Lung (tissue), 11 donors: ENCODE measurements at regions not wholly inside any gene's neighbourhood (a gene's known extent, or its start where the extent isn't known, plus 50 kb on each side); places are given as distances from the start of the nearest gene placed in this dataset.

ENCODE experiments used
- ATAC-seq: fragments of 200-7000 bp; cut with Tn5 transposase; one replicate; pipeline ENCODE4 v1.9.1; 2020; ENCODE audit warnings: moderate number of reproducible peaks; ENCODE audit not compliant: insufficient read depth, low FRiP score
- DNase-seq, 3 donors: peaks; one replicate each; pipeline ENCODE4 v3.0.0-alpha.2; 2013 to 2017
- H3K27ac ChIP-seq, 2 donors: one replicate each; pipeline ENCODE4 v1.5.1; 2013; ENCODE audit warnings: mild to moderate bottlenecking in 2 of 2, moderate library complexity in 2 of 2, control low read depth in 1 of 2, inconsistent platforms in 1 of 2, low read depth in 1 of 2, low read length in 1 of 2
- H3K27me3 ChIP-seq, 3 donors: one replicate each; pipeline ENCODE4 v1.5.1; 2013; ENCODE audit warnings: low read length in 2 of 3; ENCODE audit not compliant: control insufficient read depth in 3 of 3, insufficient read depth in 3 of 3
- H3K36me3 ChIP-seq, 4 donors: one replicate each; pipeline ENCODE4 v1.5.1; 2013; ENCODE audit warnings: low read length in 4 of 4, mild to moderate bottlenecking in 1 of 4, moderate library complexity in 1 of 4; ENCODE audit not compliant: control insufficient read depth in 4 of 4, insufficient read depth in 4 of 4
- H3K4me1 ChIP-seq, 5 donors: one replicate each; pipeline ENCODE4 v1.5.1; 2013; ENCODE audit warnings: low read length in 5 of 5, mild to moderate bottlenecking in 2 of 5, moderate library complexity in 1 of 5; ENCODE audit not compliant: control insufficient read depth in 5 of 5, insufficient read depth in 5 of 5
- H3K4me3 ChIP-seq: one replicate; pipeline ENCODE4 v1.5.1; 2013; ENCODE audit warnings: mild to moderate bottlenecking, control low read depth, moderate library complexity
- H3K9ac ChIP-seq, 2 donors: one replicate each; pipeline ENCODE4 v1.5.1; 2013; ENCODE audit warnings: low read length in 2 of 2, control low read depth in 1 of 2; ENCODE audit not compliant: insufficient read depth in 1 of 2
- H3K9me3 ChIP-seq, 4 donors: one replicate each; pipeline ENCODE4 v1.5.1; 2013; ENCODE audit warnings: low read length in 3 of 4, mild to moderate bottlenecking in 1 of 4, moderate library complexity in 1 of 4; ENCODE audit not compliant: control insufficient read depth in 4 of 4, insufficient read depth in 3 of 4
- CTCF ChIP-seq: IDR thresholded peaks from 2 replicates; pipeline ENCODE4 v1.5.1; 2012; ENCODE audit warnings: mild to moderate bottlenecking; ENCODE audit errors: control extremely low read depth, extremely low read depth
- WGBS, 2 donors: extraction: QIAGEN DNeasy Blood & Tissue Kit; methylation state at CpG; one replicate each; pipeline ENCODE4 v1.1.7; 2013; 5-methylcytosine and 5-hydroxymethylcytosine counted together
- donor health status: control.
- donor health status: control.
- donor health status: Bipolar disorder and iron deficiency.
- donor health status: healthy.
- donor health status: DM: yes; HTN: yes; CAD: no.

GRCh38 chr4:63894161-63894560, 515.1 kb downstream of the TECRL start:
- Histone ChIP-seq H3K4me3 (no peak overlapping the region), H3K27ac (no peak overlapping the region), H3K9ac (no peak overlapping the region), H3K36me3 (no peaks in the 10 kb centered on the region), H3K4me1 (peaks cover 0 to 5% (median 0%) of the 10 kb centered on the region in 5 donors), H3K9me3 (no peaks in the 10 kb centered on the region), H3K27me3 (no peaks in the 10 kb centered on the region)
- no peak for TF ChIP-seq CTCF
- DNase-seq (peak in 2 of 3 donors; percentile 11 to 29), ATAC-seq (no peak)

- H3K4me3 ChIP-seq, result no peak overlapping the region
- no peaks in the 10 kb centered on the region for H3K36me3 ChIP-seq
- H3K4me1 ChIP-seq, result no peaks in the 10 kb centered on the region
- no peak overlapping the region for H3K9ac ChIP-seq
- no peaks in the 10 kb centered on the region for H3K27me3 ChIP-seq
- DNase-seq (peak in 1 of 3 donors; percentile 0), ATAC-seq (no peak)
- 93 to 99% methylated on average over 2 of the region's 2 CpGs for WGBS, 2 donors
- no peak overlapping the region for H3K27ac ChIP-seq
- no peak for TF ChIP-seq CTCF
- H3K9me3 ChIP-seq, result no peaks in the 10 kb centered on the region
Measured at GRCh38 chr4:63869370-63869769, 539.9 kb downstream of the TECRL start.

- TF ChIP-seq CTCF, result no peak
- no peak for DNase-seq
- Histone ChIP-seq H3K4me1 (no peaks in the 10 kb centered on the region), H3K27me3 (no peaks in the 10 kb centered on the region), H3K36me3 (no peaks in the 10 kb centered on the region), H3K9me3 (no peaks in the 10 kb centered on the region), H3K9ac (no peak overlapping the region), H3K4me3 (no peak overlapping the region), H3K27ac (no peak overlapping the region)
- 82 to 87% methylated on average over 2 of the region's 2 CpGs for WGBS, 2 donors
- ATAC-seq, result no peak
Measured at GRCh38 chr4:63851496-63851895, 557.8 kb downstream of the TECRL start.

- Histone ChIP-seq H3K9ac (no peak overlapping the region), H3K36me3 (no peaks in the 10 kb centered on the region), H3K4me1 (no peaks in the 10 kb centered on the region), H3K9me3 (peaks cover 0 to 4% (median under 1%) of the 10 kb centered on the region in 4 donors), H3K4me3 (no peak overlapping the region), H3K27ac (no peak overlapping the region), H3K27me3 (no peaks in the 10 kb centered on the region)
- DNase-seq (no peak), ATAC-seq (no peak)
- 76 to 78% methylated on average over 3 of the region's 3 CpGs for WGBS, 2 donors
- TF ChIP-seq CTCF, result no peak
Measured at GRCh38 chr4:63841266-63841665, 568.0 kb downstream of the TECRL start.
